SKM-1 treated with dmso at 0.1 percent for 144 hours (cell line): ENCODE measurements at regions not wholly inside any gene's neighbourhood (a gene's known extent, or its start where the extent isn't known, plus 50 kb on each side); places are given as distances from the start of the nearest gene placed in this dataset.

ENCODE experiments used
- DNase-seq: peaks from one replicate; lab custom pipeline; 2025; ENCODE audit not compliant: unreplicated experiment; lab: John Stamatoyannopoulos, UW

DNA sequence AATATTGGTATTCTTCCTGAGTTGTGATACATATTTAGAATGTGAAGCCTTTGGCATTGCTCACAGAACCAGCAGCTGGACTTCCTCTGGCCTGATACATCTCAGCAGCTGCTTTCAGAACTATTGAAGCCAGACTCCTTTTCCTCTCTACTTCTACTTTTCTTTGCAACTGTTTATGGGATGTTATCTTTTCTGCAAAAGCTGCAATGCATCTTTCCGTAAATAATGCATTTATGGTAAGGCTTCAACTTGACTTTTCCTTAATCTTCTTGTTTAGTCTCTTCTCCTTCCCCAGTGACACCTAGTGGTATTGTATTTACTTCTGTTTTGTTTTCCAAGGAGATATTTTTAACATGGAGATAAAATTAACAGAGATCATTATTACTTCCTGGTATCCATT lies 1548.7 kb downstream of the PCDH7 start:
- no peak for DNase-seq

DNA sequence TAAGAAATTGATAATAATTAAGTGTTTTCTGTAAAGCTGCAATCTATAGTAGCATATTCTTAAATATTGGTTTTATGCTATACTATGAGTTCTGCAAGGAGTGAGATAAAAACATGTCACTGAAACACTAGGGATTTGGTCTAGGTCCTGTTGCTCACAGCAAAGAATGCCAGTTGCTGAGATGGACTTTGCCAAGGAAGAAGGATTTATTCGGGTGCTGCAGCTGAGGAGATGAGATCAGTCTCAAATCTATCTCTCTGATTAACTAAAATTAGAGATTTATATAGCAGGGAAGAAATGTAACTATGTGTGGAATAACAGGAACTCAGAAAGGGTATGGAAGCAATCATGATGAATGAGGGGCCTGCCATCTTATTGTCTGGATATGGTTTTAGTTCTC lies 1569.9 kb downstream of the PCDH7 start:
- DNase-seq: no peak

DNA sequence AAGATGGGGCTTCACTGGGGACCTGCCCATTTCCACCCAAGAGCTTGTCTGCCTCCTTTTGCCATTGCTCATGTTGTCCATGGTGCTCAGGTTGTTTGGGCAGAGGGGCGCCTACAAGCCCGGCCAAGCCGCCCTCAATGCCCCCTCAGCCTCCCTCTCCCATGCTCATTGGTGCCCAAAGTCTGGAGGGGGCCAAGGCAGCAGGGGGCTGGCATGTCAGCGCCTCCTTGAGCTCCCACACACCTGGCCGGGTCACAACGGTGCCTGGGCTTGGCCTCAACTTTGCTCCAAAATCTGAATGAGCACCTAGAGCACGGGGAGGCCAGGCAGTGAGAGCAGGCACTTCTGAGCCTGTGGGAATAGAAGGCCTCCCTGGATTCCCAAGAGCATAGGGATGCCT lies 1598.8 kb downstream of the PCDH7 start:
- no peak for DNase-seq

DNA sequence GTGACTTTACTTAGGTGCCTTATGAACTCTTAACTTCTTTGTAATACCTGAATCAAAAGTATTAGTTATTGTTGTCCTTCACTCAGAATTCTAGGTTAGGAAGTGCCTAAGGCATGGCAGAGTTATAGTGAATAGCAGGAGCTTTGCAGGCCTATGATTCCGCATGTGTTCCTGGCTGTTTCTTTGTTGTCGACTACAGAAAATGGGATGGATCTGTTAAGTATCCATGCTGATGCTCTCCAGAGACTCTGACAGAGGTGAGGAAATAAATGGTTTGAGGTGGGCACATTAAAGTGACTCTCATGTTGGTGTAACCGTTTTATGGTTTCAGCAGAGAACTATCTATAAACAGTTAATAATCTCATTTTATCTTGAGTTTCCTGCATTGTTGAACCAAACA lies 1601.3 kb downstream of the PCDH7 start:
- DNase-seq: no peak

DNA sequence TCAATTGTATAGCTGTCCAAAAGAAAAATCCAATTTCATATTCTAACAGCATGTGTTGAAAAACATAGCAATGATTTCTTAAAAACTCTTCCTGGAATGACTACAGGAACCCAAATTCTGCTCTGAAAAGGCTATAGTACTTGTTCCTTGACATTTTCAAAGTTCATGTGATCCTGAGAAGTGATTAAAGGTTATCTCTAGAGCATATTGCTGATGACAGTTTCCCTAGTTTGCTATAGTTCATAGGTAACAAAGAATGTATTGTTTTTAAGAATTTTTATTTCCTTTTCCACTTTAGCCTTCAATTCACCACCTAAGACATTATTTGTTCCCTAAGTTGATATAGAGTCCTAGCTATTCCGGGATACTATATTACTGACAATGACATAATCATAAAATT lies 1614.6 kb downstream of the PCDH7 start:
- no peak for DNase-seq

DNA sequence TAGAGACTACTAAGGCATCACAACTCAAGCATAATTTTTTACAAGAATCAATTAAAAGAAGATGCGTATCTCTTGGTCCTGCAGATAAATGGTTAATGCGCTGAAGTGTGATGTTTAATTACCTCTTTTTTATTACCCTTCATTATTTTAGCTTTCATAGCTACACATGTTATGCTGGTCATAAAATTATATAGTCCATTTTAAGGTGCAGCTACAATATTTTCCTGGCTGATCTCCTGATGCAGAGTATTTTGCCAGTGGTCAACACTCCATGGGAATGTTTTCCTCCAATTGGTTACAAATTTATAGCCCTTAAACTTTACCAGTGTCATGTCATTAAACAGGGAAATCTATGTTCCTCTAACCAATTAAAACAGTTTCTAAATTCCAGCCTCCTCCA lies 1617.2 kb downstream of the PCDH7 start:
- no peak for DNase-seq

DNA sequence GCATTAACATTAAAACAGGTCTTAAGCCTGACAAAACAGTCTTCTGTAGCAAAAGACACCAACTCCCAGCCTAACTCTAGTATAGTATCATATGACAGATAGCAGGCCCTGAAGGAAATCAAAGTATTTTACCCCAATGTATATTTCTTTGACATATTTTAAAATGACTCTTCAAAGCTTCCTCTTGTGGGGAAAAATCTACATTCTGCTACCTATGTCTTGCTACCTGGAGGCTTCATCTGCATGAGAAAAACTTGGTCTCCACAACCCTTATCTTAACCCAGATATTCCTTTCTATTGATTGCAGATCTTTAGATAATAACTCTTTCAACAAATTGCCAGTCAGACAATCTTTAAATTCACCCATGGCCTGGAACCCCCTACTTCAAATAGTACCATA lies 1620.4 kb downstream of the PCDH7 start:
- DNase-seq: no peak

DNA sequence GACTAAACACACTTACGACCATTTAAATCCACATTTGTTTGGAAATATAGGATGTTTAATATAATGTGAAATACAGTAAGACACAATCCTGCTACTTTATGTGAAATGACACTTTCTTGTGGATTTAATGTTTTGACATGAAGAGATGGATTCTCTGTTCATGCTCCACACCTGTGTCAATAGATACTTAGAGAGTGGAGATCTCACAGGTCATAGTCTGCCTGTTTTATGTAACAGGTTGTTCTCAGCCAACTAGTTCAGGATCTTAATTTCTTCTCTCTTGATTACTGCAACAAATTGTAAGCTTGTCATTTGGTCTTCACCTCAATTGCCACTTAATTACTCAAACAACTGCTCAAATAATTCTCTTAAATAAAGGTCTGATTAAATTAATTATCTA lies 1621.2 kb downstream of the PCDH7 start:
- DNase-seq: no peak

DNA sequence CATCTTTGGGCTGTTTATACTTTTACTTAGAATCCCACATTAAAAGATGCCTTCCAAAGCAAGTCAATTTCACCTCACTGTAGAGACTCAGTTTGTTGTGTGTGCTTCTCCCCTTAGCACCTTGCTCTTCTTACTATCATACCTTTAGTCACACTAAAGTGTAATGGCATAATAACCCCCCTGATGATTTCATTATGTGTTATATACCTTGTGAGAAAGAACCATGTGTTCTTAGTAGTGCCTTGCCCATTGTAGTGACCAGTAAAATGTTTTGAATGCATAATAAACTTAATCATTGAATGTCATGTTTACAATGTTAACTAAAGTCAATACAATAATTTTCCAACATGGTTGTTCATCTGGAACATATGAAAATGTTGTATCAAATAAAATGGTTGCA lies 1621.9 kb downstream of the PCDH7 start:
- no peak for DNase-seq

DNA sequence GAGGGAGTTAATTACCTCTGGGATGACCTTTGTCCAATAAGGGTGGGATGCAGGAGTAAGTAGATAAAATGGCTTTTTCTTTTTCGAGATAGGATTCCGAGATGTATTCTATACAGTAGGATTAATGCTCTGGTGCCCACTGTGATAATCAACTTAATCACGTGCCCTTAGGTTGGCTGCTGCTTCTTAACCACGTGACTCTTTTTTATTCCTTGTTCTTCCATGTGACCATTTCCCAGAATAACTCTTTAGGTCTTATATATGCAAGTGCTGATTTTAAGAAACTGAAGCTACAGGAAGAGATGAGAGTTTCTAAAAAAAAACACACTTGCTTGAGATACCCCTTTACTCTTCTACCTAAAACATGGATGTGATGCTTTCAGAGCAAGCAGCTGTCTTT lies 1628.9 kb downstream of the PCDH7 start:
- no peak for DNase-seq

DNA sequence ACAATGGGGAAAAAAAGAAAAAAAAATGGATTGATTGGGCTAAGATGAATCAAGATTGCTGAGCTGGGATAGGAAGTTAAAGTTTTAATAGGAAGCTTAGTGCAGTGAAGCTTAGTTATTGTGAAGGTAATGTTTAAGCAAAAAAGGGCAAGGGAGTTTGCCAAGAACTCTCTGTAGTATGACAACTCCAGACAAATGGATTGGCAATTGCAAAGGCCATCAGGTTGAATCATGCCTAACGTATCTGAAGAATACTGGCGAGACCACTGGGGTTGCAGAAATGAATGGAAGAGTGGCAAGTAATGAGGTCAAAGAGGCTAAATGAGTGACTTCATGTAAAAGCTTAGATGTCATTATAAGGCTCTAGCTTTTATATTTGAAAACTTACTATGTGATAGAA lies 1654.0 kb downstream of the PCDH7 start:
- no peak for DNase-seq

DNA sequence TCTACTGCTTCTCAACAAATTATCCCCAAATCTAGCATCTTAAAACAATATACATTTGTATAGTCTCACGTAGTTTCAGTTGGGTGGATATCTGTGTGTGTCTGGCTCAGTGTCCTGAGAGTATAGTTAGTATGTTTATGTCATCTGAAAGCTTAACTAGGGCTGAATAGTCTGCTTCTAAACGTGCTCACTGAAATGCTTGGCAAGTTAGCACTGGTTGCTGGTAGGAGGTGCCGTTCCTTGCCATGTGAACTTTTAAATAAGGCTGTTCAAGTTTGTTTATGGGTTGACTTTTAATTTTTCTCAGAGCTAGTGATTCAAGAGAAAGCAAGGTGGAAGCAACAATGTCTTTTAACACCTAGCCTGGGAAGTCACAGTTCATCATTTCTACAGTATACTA lies 1673.6 kb downstream of the PCDH7 start:
- no peak for DNase-seq

DNA sequence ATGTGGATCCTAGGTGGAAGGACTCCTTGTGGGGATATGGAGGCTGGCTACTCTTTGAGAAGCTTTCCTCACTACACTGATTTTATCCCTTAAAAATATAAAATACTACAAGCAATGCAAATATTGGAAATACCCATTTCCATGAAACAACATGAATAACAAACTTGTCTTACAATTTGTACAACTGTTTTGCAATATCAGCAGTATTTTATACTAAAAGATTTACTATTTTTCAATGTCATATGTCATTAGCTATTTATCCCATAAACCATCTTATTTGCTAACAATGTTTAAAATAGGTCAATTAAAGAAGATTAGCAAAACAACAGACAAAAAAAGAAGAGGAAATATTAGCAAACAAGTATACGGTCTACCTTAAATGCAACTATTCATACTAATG lies 1674.1 kb downstream of the PCDH7 start:
- no peak for DNase-seq

DNA sequence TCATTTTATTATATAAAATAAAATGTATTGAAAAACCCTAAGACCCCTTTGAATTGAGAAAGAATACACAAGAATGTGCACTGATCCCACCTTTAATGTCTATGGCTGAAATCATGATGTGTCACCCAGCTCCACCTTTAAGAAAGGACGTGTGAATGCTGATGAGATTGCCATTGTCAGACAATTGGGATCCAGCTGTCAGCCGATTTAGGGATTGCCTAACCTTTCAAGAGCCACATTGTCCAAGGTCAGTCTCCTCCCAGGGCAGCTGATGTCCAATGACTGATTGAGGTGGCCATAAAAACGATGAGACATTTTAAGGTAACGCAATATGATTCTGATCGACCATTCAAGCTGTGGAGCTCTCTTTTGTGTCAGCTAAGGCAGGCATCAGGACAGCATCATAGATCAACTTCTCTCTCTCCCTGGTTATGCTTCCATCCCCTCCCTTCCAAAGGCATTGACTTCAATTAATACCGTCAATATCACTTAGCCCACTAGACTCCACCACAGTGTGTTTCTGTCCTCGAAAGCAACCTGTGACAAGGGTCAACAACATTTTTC lies 1676.4 kb downstream of the PCDH7 start:
- DNase-seq: no peak

DNA sequence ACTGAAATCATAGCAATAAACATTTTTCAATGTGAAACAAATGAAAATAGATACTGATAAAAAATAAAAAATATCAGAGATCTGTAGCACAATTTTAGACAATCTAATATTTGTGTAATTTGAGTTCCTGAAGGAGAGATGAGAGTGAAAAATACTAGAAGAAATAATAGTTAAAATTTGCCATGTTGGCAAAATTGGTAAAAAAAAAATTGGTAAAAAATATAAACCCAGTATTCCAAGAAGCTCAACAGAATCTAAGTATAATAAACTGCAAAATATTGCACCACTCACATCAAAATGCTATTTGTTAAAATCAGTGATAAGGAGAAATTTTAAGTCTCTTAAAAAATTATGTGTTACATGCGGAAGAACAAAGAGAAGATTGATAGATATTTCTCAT lies 1680.7 kb downstream of the PCDH7 start:
- no peak for DNase-seq

DNA sequence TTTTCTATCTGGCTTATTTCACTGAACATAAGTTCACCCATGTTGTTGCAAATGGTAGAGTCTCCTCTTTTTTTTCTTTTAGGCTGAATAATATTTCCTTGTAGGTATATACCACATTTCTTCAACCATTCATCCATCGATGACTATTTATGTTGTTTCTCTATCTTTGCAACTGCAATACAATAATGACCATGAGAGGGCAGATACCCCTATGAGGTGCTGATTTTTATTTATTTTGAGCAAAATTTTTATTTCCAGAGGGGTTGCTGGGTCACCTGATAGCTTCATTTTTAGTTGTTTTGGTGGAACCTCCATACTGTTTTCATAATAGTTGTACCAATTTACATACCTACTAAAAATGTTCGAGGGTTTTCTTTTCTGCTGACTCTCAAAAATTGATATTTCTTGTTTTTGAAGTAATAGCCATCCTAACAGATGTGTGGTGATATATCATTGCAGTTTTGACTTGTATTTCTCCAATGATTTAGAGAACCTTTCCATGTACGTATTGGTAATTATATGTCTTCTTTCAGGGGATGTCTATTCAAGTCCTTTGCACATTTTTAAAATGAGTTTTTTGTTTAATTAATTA lies 1697.0 kb downstream of the PCDH7 start:
- no peak for DNase-seq

DNA sequence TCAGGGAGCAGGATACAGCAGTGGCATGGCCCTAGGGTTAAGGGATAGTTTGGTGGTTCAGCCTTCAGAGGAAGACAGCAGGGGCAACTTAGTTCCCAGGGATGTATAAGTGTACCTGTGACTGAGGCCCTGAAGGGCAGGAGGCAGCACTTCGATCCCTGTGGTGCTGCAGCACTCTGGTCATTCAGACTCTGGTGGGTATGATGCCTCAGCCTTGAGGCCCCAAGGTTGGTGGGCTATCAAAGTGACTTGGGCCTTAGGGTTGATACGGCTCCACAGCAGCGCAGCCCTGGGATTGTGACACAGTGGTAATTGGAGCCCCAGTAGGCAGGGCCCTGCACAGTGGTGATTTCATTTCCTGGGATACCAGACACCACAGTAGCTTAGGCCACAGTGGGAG lies 1703.1 kb downstream of the PCDH7 start:
- DNase-seq: no peak

DNA sequence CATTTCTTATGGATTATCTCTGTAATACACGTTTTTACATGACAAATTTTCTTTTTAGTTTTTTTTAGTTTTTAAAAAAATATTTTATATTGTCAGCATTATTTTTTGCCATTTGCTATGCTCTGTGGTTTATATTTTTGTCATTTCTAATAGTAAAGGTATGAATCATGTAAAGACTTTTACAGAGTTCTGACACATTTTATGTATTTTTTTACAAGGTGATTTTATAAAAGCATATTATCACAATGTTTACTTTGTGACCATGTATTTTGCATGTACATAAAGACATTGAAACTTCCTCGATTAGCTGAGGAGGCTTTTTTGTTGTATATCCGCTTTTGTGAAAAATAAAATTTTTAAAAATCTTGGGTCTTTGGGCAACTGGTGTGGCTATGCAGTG lies 1705.1 kb downstream of the PCDH7 start:
- DNase-seq: no peak

DNA sequence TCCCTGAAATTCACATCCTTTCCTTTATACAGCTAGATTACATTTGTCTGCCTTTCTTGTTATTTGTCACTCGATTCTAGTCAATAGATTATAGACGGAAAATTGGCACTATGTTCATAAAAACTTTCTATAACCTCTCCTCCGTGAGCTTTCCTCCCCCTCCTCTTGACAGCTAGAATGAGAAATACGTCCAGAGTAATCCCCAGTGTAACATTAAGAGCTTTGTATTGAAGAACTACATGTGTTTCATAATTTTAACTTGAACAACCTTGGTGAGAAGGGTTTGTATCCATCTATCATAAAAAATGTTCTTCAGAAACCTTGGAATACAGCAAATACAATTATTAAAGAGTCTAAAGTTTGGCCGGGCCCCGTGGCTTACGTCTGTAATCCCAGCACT lies 1707.4 kb downstream of the PCDH7 start:
- no peak for DNase-seq

DNA sequence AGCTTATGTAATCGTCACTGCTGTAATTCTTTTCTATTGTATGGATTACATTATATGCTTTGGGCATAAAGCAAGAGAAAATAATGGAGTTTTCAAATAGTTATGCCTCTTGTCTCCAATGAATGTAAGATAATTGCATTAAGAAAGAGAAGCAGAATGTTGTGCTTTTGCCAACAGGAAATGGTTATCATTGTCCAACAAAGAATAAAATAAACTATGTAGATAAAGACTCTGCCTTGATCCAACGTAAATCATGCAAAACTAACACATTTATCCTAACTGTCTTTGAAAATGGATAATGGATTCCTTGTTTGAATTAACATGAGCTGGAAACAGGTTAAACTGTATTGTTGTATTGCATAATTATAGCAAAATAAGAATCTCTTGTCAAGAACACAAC lies 1709.0 kb downstream of the PCDH7 start:
- DNase-seq: no peak

DNA sequence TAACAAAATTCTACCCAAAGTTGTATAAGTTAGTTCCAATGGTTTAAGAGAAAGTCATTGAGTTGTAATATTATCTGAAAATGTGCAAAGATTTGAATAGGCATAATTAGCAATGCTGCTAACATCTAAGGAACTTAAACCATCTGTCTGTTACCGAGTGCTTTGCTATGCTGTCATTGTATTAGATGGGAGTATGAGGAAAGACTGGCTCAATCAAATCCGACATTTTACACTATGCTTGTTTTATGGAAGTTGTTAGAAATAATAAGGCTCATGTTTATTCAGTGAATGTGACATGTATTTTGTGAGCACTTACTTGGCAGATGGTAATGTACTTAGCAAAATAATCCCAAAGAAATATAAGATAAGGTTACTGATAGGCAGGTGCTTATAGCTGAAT lies 1715.1 kb downstream of the PCDH7 start:
- no peak for DNase-seq

DNA sequence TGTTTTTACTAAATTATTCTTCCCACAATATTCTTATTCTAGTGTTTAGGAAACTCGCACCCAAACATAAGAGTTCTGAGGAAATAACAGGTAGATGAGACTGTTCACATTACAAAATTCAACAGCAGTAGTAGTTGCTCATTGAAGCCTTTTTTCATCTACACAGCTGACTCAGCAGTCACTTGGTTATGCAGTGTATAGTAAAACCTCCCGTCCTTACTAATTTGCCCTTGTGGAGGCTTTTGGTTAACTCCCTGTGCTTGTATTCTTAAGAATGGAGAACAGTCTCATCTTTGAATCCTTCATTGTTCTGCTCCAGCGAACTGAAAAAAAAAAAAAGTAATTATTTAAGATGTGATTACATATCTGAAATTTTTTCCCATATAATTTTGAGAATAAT lies 1716.6 kb downstream of the PCDH7 start:
- DNase-seq: no peak

DNA sequence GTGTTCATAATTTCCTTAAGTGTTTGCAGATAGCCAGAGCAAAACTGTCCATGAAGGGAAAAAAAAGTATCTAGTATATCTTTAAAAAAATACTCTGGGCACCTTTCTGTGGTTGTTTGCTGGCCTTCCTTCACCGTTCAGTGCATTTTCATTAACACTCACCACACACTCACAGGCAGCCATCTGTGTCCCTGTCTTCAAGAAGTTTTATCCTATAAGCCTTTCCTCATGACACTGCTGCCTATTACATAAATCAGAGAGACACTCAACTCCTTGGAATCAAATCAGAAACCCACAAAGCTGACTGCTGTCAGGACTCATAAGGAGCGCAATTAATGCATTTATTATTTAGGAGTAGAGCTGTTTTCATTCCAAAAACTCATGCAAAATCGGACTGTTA lies 1720.2 kb downstream of the PCDH7 start:
- DNase-seq: no peak

DNA sequence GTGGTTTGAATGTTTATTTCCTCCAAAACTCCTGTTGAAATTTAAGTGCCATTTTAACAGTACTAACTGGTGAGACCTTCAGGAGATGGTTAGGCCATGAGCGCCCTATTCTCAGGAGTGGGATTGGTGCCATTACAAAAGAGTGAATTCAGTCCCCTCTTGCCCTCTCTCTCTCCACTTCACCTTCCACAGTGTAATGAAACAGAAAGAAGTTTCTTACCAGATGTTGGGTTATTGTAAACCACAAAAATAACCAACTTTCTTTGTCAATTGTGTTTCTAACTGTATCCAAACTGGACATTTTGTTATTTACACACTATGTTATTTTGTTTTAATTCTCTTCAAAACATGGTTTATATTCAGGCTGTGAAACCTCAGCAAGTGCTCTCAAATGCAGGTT lies 1734.3 kb downstream of the PCDH7 start:
- no peak for DNase-seq
